ENCODE measurements at regions not wholly inside any gene's neighbourhood (a gene's known extent, or its start where the extent isn't known, plus 50 kb on each side); places are given as distances from the start of the nearest gene placed in this dataset.

DNA sequence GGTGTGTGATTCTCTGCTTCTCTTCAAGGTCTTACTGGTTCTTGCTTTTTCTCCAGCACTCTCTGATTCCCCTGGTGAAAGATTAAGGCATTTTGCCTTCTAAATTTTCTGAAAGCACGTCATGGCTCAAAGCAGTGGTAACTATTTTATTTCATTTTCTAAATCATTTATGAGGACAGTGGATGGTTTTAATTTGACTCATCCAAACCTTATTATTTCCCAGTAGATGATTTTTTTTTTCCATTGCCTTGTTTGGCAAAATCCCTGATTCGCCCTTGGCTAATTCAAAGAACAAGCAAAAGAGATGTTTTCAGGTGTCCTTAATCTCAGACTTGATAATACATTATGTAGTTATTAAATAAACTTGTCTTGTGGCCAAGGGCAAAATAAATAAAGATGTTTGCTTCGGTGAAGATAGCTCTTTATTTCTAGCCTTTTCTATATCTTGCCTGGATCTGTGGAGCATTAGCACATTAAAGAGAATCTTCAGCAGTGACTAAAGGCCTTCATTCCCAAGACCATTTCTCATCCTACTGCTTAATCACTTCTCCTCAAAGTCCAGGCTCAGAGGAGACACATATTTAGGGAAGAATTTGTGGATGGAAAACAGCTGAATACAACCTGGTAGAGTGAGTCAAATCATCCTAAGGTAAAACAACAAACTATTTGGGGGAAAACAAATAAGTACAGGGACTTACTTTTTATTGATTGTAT is 359.8 kb downstream of the DUSP10 start:
- DNase-seq (ENCODE audit: low read depth), result peak; percentile 13
- H3K4me3 ChIP-seq (ENCODE audit: low read depth, low read length), result no peak overlapping the region
- TF ChIP-seq, protein P1, sequence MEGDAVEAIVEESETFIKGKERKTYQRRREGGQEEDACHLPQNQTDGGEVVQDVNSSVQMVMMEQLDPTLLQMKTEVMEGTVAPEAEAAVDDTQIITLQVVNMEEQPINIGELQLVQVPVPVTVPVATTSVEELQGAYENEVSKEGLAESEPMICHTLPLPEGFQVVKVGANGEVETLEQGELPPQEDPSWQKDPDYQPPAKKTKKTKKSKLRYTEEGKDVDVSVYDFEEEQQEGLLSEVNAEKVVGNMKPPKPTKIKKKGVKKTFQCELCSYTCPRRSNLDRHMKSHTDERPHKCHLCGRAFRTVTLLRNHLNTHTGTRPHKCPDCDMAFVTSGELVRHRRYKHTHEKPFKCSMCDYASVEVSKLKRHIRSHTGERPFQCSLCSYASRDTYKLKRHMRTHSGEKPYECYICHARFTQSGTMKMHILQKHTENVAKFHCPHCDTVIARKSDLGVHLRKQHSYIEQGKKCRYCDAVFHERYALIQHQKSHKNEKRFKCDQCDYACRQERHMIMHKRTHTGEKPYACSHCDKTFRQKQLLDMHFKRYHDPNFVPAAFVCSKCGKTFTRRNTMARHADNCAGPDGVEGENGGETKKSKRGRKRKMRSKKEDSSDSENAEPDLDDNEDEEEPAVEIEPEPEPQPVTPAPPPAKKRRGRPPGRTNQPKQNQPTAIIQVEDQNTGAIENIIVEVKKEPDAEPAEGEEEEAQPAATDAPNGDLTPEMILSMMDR (IDR thresholded peaks at IDR 0.05; ENCODE audit: insufficient read depth, low read depth, low read length), result no peak

DNA sequence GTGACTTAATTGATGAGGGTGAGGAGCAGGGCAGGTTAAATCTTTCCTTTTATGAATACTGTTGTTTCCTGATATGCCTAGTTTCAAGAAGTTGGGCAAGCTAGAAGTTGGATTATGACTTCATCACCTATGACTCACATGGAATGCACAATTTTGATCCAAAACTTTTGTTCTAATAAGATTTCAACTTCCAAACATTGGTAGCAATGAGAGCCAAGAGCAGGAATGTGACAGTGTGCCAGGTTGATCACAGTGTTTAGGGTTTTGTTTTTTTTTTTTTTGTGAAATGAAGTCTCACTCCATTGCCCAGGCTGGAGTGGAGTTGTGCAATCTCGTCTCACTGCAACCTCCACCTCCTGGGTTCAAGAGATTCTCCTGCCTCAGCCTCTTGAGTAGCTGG is 349.4 kb downstream of the DUSP10 start:
- TF ChIP-seq, protein P1 (IDR thresholded peaks at IDR 0.05; ENCODE audit: insufficient read depth, low read depth, low read length), result no peak
- peak; percentile 51 for DNase-seq (ENCODE audit: low read depth)
- no peak overlapping the region for H3K4me3 ChIP-seq (ENCODE audit: low read depth, low read length)

DNA sequence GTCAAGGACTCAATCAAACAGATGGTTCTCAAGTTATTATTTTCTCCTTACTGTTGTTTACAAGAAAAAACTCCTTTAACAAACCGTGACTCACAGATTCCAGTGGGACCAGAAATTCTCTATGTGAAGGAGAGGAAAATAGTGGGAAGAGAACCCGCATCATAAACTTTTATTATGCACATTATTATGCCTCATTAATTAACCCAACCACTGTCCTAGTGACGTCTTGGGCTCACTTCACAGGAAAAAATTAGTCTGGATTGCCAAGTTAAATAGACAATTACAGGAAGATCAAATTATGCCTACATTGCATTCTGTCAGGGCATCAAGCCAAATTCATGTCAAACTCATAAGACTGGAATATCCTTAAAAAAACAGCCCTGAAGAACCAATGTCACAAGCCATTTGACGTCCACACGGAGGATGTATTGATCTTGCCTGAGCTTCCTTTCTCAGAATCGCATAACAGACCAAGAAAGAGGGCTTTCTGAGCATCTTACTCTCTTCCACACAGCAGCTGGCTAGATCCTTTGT is 347.8 kb downstream of the DUSP10 start:
- peak; percentile 90 for DNase-seq (ENCODE audit: low read depth)
- no peak overlapping the region for H3K4me3 ChIP-seq (ENCODE audit: low read depth, low read length)
- TF ChIP-seq, protein P1 (IDR thresholded peaks at IDR 0.05; ENCODE audit: insufficient read depth, low read depth, low read length), result no peak

DNA sequence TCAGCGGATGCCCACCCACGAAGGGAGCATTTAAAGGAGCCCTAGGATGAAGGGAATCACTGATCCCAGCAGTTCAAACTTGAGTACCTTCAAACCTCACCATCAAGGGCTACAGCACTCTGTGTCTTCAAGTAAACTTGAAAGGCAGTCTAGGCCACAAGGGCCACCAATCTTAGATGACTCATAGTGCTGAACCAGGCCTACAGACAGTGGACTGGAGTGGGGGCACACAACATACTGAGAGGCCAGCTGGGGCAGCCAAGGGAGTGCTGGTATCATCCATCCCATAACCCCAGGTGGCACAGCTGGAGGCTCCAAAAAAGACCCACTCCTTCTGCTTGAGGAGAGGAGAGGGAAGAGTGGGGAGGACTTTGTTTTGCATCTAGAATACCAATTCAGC is 345.4 kb downstream of the DUSP10 start:
- no peak for DNase-seq (ENCODE audit: low read depth)
- TF ChIP-seq, protein P1 (IDR thresholded peaks at IDR 0.05; ENCODE audit: insufficient read depth, low read depth, low read length), result no peak

DNA sequence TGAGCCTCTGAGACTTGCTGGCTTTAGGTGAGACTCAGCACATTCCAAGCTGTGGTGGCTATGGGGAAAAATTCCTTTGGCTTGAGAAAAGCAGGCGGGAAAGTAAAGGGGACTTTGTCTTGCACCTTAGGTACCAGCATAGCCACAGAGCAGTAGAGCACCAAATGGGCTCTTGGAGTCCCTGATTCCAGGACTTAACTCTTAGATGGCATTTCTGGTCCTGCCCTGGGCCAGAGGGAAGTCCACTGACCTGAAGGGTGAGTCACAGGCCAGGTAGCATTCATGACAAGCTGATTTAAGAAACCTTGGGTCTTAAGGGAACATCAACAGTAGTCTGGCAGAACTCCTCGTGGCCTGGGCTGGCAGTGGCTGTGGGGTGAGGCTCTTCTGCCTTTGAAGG is 344.7 kb downstream of the DUSP10 start:
- DNase-seq (ENCODE audit: low read depth), result no peak
- TF ChIP-seq, protein P1 (IDR thresholded peaks at IDR 0.05; ENCODE audit: insufficient read depth, low read depth, low read length), result no peak
- H3K4me3 ChIP-seq (ENCODE audit: low read depth, low read length), result no peak overlapping the region

More for the DNA sequence above, 345.4 kb downstream of the DUSP10 start:
- no peak overlapping the region for H3K4me3 ChIP-seq (ENCODE audit: low read depth, low read length)

DNA sequence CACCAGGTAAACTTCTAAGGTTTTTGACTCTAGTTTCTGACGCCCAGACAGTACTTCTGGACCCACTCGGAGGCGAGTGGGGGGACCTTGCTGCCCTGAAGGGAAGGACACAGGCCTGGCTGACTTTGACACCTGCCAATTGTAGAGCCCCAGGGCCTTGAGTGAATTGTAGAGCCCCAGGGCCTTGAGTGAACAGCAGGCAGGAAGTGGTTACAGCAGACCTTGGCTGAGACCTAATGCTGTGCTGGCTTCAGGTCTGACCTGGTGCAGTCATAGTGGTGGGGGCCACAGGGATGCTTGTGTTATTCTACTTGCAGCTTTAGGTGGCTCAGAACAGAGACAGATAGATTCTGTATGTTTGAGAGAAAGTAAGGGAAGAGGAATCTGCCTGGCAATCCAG is 344.3 kb downstream of the DUSP10 start:
- TF ChIP-seq, protein P1 (IDR thresholded peaks at IDR 0.05; ENCODE audit: insufficient read depth, low read depth, low read length), result no peak
- H3K4me3 ChIP-seq (ENCODE audit: low read depth, low read length), result no peak overlapping the region
- no peak for DNase-seq (ENCODE audit: low read depth)
